Stimulated activated naive CD8-positive, alpha-beta T cell treated with anti-CD3 and anti-CD28 coated beads, Interleukin-15, Interleukin-2, amounts not matched to agents 100 ng/mL and 50 ng/mL, for 24 hours (primary cell): ENCODE measurements at regions not wholly inside any gene's neighbourhood (a gene's known extent, or its start where the extent isn't known, plus 50 kb on each side); places are given as distances from the start of the nearest gene placed in this dataset.

Source experiments
- H3K27ac Mint-ChIP-seq: one replicate; pipeline ENCODE4 v1.8.0; 2021; ENCODE audit warnings: mild to moderate bottlenecking, mixed read lengths
- H3K27me3 Mint-ChIP-seq: one replicate; pipeline ENCODE4 v1.8.0; 2021; ENCODE audit warnings: mixed read lengths
- H3K36me3 Mint-ChIP-seq: one replicate; pipeline ENCODE4 v1.8.0; 2021; ENCODE audit warnings: low read depth, mixed read lengths
- H3K4me1 Mint-ChIP-seq: one replicate; pipeline ENCODE4 v1.8.0; 2021; ENCODE audit warnings: low read depth, mixed read lengths
- H3K4me3 Mint-ChIP-seq: one replicate; pipeline ENCODE4 v1.8.0; 2021; ENCODE audit warnings: mild to moderate bottlenecking, mixed read lengths
- H3K9me3 Mint-ChIP-seq: one replicate; pipeline ENCODE4 v1.8.0; 2021; ENCODE audit warnings: mixed read lengths

DNA sequence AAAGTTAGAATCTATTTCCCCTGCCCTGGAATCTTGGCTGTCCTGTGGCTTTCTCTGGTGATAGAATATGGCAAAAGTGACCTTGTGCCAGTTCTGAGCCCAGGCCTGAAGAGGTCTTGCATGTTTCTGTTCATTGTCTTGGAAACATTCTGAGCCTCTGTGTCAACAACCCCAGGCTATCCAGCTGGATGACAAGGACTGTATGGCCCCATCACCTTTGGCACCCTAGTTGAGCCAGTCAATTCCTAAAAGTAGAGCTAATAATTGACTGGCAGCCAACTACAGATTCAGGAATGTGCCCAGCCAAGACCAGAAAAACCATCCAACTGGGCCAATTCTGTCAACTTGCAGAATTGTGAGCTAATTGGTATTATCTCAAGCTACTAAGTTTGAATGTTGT lies 514.1 kb upstream of the LARGE1 start:
- no peaks in the 10 kb centered on the region for H3K4me1 Mint-ChIP-seq
- no peak overlapping the region for H3K4me3 Mint-ChIP-seq
- H3K27me3 Mint-ChIP-seq: no peaks in the 10 kb centered on the region
- no peak overlapping the region for H3K27ac Mint-ChIP-seq
- H3K36me3 Mint-ChIP-seq: no peaks in the 10 kb centered on the region
- H3K9me3 Mint-ChIP-seq: peaks cover 11% of the 10 kb centered on the region

DNA sequence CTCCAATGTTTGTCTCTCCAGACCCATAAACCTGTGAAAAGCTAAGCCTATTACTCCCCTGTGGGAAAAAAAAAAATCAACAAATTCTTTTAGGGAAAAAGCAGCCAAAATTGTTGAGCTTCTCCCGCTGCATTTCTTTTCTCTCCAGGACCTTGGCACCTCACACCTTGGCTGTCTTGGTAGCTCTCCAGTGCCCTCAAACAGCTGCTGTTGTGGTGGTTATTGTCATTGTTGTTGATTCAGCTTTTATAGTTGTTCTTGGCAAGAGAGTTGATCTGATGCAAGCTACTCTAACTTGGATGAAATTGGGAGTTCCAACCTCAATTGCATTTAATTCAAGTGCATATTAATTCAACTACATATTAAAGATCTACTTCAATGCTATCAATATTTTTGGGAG lies 516.9 kb upstream of the LARGE1 start:
- Mint-ChIP-seq H3K4me1 (no peaks in the 10 kb centered on the region), H3K9me3 (peaks cover 11% of the 10 kb centered on the region), H3K36me3 (no peaks in the 10 kb centered on the region), H3K4me3 (no peak overlapping the region), H3K27ac (no peak overlapping the region), H3K27me3 (no peaks in the 10 kb centered on the region)

DNA sequence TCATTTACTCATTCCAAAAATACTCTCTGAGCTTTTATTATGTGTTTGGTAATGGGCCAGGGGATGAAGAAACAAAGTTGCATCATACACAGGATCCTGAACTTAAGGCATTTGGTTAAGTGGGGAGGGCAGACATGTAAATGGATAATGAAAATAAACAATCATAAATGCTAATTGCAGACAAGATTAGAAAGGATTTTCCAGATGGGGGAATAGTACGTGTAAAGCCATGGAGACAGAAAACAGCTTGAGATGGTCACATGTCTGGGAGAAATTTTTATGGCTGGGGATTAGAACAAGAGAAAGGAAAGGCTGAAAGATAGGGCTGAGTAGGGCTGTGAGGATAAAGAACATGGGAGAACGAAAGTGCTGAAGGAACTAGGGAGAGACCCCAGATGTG lies 534.3 kb upstream of the LARGE1 start:
- Mint-ChIP-seq H3K36me3 (no peaks in the 10 kb centered on the region), H3K9me3 (peaks cover 16% of the 10 kb centered on the region), H3K4me3 (no peak overlapping the region)

DNA sequence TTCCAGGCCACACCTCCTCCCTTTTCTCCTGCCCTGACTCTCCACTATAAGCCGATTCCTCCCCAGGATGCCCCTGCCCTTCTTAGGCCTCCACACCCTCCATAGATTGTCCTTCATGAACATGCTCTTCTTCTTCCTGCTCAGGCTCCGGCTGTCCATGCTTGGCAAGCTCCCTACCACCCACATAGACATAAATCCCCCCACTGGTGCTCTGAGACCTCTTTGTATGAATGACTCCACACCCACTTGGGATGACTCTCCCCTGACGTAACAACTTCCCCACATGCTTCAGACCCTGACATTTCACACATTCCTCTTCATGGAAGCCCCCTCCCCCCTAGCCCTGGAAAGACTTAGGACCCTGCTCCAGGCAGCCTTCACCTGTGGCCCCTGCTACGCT lies 542.5 kb upstream of the LARGE1 start:
- Mint-ChIP-seq H3K27ac (no peak overlapping the region), H3K4me3 (no peak overlapping the region), H3K36me3 (no peaks in the 10 kb centered on the region)

More for the DNA sequence above, 534.3 kb upstream of the LARGE1 start:
- H3K27me3 Mint-ChIP-seq: no peaks in the 10 kb centered on the region
- H3K27ac Mint-ChIP-seq: no peak overlapping the region
- H3K4me1 Mint-ChIP-seq: no peaks in the 10 kb centered on the region

DNA sequence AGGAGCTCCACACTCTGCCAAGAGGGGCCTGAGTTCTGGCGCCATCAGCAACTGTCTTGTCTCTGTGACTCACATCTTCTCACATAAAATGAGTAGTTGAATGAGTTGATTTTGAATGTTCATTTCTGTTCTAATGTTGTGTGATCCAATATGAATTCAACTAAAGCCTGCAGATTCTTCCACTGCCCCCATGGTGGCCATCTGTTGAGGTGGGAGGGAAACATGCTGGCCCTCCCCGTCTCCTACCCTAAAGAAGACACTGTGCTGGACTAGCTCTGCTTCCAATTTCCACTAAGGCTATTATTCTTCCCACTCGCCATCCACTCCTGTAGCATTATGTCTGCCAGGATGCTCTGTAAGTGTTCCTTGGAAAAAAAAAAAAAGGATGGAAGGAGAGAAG lies 555.6 kb upstream of the LARGE1 start:
- H3K4me1 Mint-ChIP-seq: no peaks in the 10 kb centered on the region
- H3K4me3 Mint-ChIP-seq: no peak overlapping the region
- H3K27me3 Mint-ChIP-seq: peaks cover 3% of the 10 kb centered on the region
- H3K27ac Mint-ChIP-seq: no peak overlapping the region
- no peaks in the 10 kb centered on the region for H3K36me3 Mint-ChIP-seq
- peaks cover 11% of the 10 kb centered on the region for H3K9me3 Mint-ChIP-seq

More for the DNA sequence above, 542.5 kb upstream of the LARGE1 start:
- peaks cover 9% of the 10 kb centered on the region for H3K9me3 Mint-ChIP-seq
- H3K27me3 Mint-ChIP-seq: no peaks in the 10 kb centered on the region
- H3K4me1 Mint-ChIP-seq: no peaks in the 10 kb centered on the region

DNA sequence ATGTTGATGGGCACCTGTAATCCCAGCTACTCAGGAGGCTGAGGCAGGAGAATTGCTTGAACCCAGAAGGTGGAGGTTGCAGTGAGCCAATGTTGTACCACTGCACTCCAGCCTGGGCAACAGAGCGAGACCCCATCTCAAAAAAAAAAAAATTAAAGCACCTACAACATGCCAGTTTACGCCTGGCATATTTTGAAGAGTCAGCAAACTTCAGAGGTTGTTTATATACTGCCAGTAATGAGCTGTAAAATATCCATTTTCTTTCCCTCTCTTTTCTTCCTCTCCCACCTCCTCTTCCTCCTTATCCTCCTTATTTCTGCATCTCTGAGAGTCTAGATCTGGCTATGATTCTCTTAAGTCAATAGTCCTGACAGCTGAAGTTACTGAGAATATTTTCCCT lies 556.5 kb upstream of the LARGE1 start:
- H3K4me1 Mint-ChIP-seq: no peaks in the 10 kb centered on the region
- no peak overlapping the region for H3K27ac Mint-ChIP-seq
- H3K9me3 Mint-ChIP-seq: peaks cover 11% of the 10 kb centered on the region
- H3K27me3 Mint-ChIP-seq: peaks cover 3% of the 10 kb centered on the region
- no peaks in the 10 kb centered on the region for H3K36me3 Mint-ChIP-seq
- no peak overlapping the region for H3K4me3 Mint-ChIP-seq

DNA sequence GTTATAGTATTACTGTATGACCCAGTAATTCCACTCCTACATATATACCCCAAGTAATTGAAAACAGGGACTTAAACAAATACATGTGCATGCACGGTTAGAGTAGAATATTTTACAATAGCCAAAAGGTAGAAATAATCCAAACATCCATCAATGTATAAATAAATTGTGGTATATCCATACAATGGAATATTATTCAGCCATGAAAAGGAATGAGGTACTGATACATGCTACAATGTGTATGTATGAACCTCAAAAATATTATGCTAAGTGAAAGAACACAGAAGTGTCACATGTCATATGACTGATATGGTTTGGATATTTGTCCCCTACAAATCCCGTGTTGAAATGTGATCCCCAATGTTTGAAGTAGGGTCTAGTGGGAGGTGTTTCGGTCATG lies 560.8 kb upstream of the LARGE1 start:
- H3K27ac Mint-ChIP-seq: no peak overlapping the region
- H3K4me3 Mint-ChIP-seq: no peak overlapping the region
- H3K4me1 Mint-ChIP-seq: no peaks in the 10 kb centered on the region
- no peaks in the 10 kb centered on the region for H3K27me3 Mint-ChIP-seq
- peaks cover 22% of the 10 kb centered on the region for H3K9me3 Mint-ChIP-seq
- H3K36me3 Mint-ChIP-seq: no peaks in the 10 kb centered on the region

DNA sequence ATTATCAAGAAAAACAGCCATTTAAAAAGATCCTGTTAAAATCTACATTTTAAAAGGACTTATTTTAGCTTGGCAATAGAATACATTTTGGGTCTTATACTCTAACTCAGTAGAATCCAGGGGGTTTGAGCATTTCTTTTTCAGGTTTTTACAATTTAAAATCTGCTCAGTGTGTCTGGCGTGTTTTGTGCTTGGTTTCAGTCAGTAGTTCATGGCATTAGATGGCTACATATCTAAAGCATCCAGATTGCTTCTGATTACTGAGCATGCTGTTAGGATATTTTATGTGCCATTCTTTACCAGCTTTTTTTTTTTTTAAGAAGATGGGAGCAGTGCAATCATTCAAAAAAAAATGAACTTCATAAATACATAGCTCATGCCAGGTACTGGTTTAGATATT lies 566.1 kb upstream of the LARGE1 start:
- no peak overlapping the region for H3K4me3 Mint-ChIP-seq
- H3K27ac Mint-ChIP-seq: no peak overlapping the region
- no peaks in the 10 kb centered on the region for H3K36me3 Mint-ChIP-seq
- no peaks in the 10 kb centered on the region for H3K27me3 Mint-ChIP-seq
- H3K9me3 Mint-ChIP-seq: peaks cover 11% of the 10 kb centered on the region
- no peaks in the 10 kb centered on the region for H3K4me1 Mint-ChIP-seq

DNA sequence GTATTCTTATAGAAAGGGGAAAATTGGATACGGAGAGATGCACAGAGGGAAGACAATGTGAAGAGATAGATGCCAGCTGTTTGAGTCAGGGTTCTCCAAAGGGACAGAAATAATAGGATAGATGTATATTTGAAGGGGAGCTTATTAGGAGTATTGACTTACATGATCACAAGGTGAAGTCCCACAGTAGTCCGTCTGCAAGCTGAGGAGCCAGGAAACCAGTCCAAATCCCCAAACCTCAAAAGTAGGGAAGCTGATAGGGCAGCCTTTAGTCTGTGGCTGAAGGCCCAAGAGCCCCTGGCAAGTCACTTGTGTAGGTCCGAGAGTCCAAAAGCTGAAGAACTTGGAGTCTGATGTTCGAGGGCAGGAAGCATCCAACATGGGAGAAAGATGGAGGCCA lies 569.6 kb upstream of the LARGE1 start:
- Mint-ChIP-seq H3K36me3 (no peaks in the 10 kb centered on the region), H3K27me3 (no peaks in the 10 kb centered on the region), H3K9me3 (peaks cover 18% of the 10 kb centered on the region), H3K4me3 (no peak overlapping the region), H3K27ac (no peak overlapping the region), H3K4me1 (no peaks in the 10 kb centered on the region)

DNA sequence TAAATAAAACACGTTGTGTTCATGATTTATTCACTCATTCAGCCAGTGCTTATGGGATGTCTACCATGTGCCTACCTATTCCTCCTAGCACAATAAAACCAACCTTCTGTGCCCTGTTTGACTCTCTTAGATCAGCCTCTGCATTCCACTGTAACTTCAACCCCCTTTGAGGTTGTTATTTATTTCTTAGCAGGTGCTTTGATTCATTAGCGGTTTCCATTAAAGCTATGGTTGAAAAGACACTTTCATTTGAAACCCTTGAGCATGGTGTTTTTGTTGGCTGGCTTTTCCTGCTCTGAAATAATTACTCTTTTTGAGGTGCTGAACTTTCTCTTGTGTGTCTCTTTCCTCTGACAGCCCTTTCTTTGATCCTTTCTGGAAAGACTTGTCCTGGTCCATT lies 570.6 kb upstream of the LARGE1 start:
- Mint-ChIP-seq H3K36me3 (no peaks in the 10 kb centered on the region), H3K9me3 (peaks cover 13% of the 10 kb centered on the region), H3K27ac (no peak overlapping the region), H3K4me1 (no peaks in the 10 kb centered on the region), H3K4me3 (no peak overlapping the region), H3K27me3 (no peaks in the 10 kb centered on the region)

DNA sequence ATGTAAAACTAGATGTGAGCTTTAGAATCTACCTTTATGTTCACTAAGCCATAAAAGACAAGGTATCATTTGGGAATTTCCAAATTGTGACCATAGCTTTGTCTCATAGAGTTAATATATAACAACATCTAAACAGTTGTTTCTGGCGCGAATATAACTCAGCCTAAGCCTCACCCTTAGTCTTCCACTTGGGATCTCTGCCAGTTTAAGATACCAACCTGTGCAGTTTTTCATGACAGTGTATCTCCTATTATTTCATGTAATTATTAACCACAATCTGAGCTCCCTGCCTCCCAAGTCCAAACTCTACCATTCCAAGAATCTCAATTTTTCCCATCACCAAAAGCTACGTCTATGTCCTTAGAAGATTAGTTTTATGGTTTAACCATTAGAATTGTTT lies 572.5 kb upstream of the ISX start:
- Mint-ChIP-seq H3K36me3 (no peaks in the 10 kb centered on the region), H3K4me3 (no peak overlapping the region), H3K27me3 (no peaks in the 10 kb centered on the region), H3K27ac (no peak overlapping the region), H3K4me1 (no peaks in the 10 kb centered on the region), H3K9me3 (peaks cover 21% of the 10 kb centered on the region)

DNA sequence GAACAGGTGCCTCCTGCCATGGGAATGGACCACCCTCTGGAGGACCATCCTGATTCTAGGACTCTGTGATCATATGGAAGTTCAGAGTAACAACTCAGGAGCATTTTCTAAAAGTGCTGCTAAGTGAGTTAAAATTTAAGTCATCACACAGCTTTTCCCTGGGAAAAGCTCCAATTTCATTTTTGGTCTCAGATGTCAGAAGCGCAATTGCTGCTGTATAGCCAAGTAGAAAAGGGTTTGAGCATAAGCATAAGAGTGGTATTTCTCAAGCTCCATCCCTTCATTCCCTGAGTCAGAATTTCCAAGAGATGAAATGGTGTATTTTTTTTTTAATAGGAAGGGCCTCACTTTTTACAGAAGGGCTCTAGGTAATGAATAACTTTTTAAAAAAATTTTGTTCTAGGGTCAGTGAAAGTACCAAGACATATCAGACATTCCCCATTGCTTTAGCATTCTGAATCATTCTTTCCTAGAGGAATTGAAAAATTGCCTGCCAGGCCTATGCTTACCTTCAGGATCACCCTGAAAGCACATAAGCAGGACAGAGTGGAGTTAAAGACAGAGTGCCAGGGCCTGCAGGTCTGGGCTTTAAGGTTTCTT lies 564.5 kb upstream of the ISX start:
- Mint-ChIP-seq H3K4me1 (no peaks in the 10 kb centered on the region), H3K36me3 (no peaks in the 10 kb centered on the region), H3K4me3 (no peak overlapping the region), H3K27ac (no peak overlapping the region), H3K9me3 (peaks cover 22% of the 10 kb centered on the region), H3K27me3 (peaks cover 4% of the 10 kb centered on the region)

DNA sequence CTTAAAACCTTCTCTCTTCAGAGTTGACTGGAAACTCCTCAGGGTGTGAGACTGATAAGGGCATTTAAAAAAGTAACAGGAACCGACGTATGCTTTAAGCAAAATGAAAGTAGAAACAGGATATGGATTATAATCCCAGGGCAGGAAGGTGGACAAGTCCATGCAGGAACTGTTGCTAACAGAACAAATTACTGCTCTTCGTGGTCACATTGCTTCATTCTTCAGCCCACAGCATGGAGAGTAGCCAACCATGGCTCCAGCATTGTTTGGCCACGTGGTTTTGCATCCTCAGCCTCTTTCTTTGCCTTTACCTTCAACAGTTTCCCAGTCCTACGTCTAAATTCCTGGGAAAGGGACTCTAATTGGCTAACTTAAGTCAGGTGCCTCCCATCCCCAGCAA lies 563.1 kb upstream of the ISX start:
- H3K4me3 Mint-ChIP-seq: no peak overlapping the region
- peaks cover 14% of the 10 kb centered on the region for H3K9me3 Mint-ChIP-seq
- H3K36me3 Mint-ChIP-seq: no peaks in the 10 kb centered on the region
- no peaks in the 10 kb centered on the region for H3K4me1 Mint-ChIP-seq
- no peak overlapping the region for H3K27ac Mint-ChIP-seq
- H3K27me3 Mint-ChIP-seq: peaks cover 4% of the 10 kb centered on the region

DNA sequence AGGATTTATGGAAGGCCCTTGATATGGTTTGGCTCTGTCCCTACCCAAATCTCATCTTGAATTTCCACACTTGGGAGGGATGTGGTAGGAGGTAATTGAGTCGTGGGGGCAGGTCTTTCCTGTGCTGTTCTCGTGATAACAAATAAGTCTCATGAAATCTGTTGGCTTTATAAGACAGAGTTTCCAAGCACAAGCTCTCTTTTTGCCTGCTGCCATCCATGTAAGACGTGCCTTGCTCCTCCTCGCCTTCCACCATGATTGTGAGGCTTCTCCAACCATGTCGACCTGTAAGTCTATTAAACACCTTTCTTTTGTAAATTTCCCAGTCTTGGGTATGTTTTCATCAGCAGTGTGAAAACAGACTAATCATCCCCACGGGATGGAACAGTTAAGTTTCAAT lies 557.2 kb upstream of the ISX start:
- Mint-ChIP-seq H3K27me3 (no peaks in the 10 kb centered on the region), H3K4me3 (no peak overlapping the region), H3K9me3 (peaks cover 8% of the 10 kb centered on the region), H3K36me3 (no peaks in the 10 kb centered on the region), H3K4me1 (no peaks in the 10 kb centered on the region), H3K27ac (no peak overlapping the region)

DNA sequence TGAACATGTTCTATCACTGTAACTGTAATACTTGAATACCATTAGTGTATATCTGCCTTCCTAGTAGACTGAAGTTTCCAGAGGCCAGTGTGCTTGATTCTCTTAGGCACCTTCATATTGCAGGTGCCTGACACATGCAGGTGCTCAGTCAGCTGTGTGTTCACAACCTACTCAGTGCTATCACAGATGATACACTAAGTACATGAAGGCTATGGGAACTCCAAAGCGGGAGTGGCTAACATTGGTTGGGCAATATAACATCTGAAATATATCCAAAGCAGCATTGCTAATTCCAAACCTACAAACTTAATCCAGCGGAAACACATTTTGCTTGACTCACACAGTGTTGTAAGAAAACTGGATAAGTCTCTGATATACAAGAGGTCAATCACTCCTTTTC lies 539.3 kb upstream of the ISX start:
- peaks cover 7% of the 10 kb centered on the region for H3K9me3 Mint-ChIP-seq
- no peaks in the 10 kb centered on the region for H3K27me3 Mint-ChIP-seq
- H3K4me3 Mint-ChIP-seq: no peak overlapping the region
- no peak overlapping the region for H3K27ac Mint-ChIP-seq
- H3K4me1 Mint-ChIP-seq: no peaks in the 10 kb centered on the region
- no peaks in the 10 kb centered on the region for H3K36me3 Mint-ChIP-seq

DNA sequence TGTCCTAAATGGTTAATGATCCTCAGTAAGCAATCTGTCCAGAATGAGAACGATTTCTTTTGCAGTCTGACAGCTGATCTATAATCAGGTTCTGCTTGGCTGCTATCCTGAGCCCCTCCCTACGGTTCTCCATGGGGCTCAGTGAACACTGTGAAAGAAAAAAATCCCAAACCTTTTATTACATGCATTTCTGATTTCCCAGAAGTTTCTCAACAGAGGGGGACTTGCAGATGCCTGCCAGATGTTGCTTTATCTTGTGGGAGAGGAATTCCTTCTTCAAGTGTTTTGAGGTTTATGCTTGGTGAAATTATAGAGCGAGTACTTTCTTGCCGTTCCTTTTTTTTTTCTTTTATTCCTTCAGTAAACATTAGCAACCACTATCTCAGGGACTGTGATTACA lies 531.9 kb upstream of the ISX start:
- Mint-ChIP-seq H3K4me3 (no peak overlapping the region), H3K4me1 (no peaks in the 10 kb centered on the region), H3K27me3 (no peaks in the 10 kb centered on the region), H3K36me3 (no peaks in the 10 kb centered on the region), H3K27ac (no peak overlapping the region), H3K9me3 (peaks cover 14% of the 10 kb centered on the region)
